Nephron progenitor cell (in vitro differentiated cells): ENCODE measurements at regions not wholly inside any gene's neighbourhood (a gene's known extent, or its start where the extent isn't known, plus 50 kb on each side); places are given as distances from the start of the nearest gene placed in this dataset.

Experiments used
- DNase-seq: peaks from one replicate; pipeline ENCODE4 v3.0.0; 2021
- H3K27ac Mint-ChIP-seq: 2 replicates; pipeline ENCODE4 v1.8.0; 2021; ENCODE audit warnings: mild to moderate bottlenecking, moderate library complexity, mixed read lengths
- H3K27me3 Mint-ChIP-seq: 2 replicates; pipeline ENCODE4 v1.8.0; 2021; ENCODE audit warnings: mild to moderate bottlenecking, low read depth, mixed read lengths; ENCODE audit not compliant: poor library complexity
- H3K36me3 Mint-ChIP-seq: 2 replicates; pipeline ENCODE4 v1.8.0; 2021; ENCODE audit warnings: low read depth, mixed read lengths
- H3K4me1 Mint-ChIP-seq: 2 replicates; pipeline ENCODE4 v1.8.0; 2021; ENCODE audit warnings: mixed read lengths
- H3K4me3 Mint-ChIP-seq: 2 replicates; pipeline ENCODE4 v1.8.0; 2021; ENCODE audit warnings: mild to moderate bottlenecking, moderate library complexity, mixed read lengths
- H3K9me3 Mint-ChIP-seq: 2 replicates; pipeline ENCODE4 v1.8.0; 2021; ENCODE audit warnings: mild to moderate bottlenecking, moderate library complexity, mixed read lengths
- CTCF ChIP-seq: fragments of 200-600 bp; sonication (generic); IDR thresholded peaks from 2 replicates; pipeline ENCODE4 v1.5.0; 2021; ENCODE audit warnings: antibody characterized with exemption

- no peaks in the 10 kb centered on the region for H3K36me3 Mint-ChIP-seq
- TF ChIP-seq CTCF, result no peak
- H3K27me3 Mint-ChIP-seq, result no peaks in the 10 kb centered on the region
- no peak for DNase-seq
- no peak overlapping the region for H3K27ac Mint-ChIP-seq
- H3K9me3 Mint-ChIP-seq, result no peaks in the 10 kb centered on the region
- no peaks in the 10 kb centered on the region for H3K4me1 Mint-ChIP-seq
- no peak overlapping the region for H3K4me3 Mint-ChIP-seq
Measured at GRCh38 chr9:118029425-118029824, 325.2 kb downstream of the TLR4 start.

- Mint-ChIP-seq H3K4me3 (no peak overlapping the region), H3K27me3 (peaks cover 5% of the 10 kb centered on the region), H3K9me3 (no peaks in the 10 kb centered on the region), H3K27ac (no peak overlapping the region), H3K36me3 (no peaks in the 10 kb centered on the region), H3K4me1 (no peaks in the 10 kb centered on the region)
- no peak for DNase-seq
- TF ChIP-seq CTCF, result no peak
Measured at GRCh38 chr9:118034701-118035100, 330.5 kb downstream of the TLR4 start.

- Mint-ChIP-seq H3K4me3 (no peak overlapping the region), H3K4me1 (no peaks in the 10 kb centered on the region), H3K9me3 (no peaks in the 10 kb centered on the region), H3K27me3 (peaks cover 5% of the 10 kb centered on the region), H3K27ac (no peak overlapping the region), H3K36me3 (no peaks in the 10 kb centered on the region)
- DNase-seq, result no peak
- TF ChIP-seq CTCF, result no peak
Measured at GRCh38 chr9:118038713-118039112, 334.5 kb downstream of the TLR4 start.

- Mint-ChIP-seq H3K36me3 (no peaks in the 10 kb centered on the region), H3K9me3 (no peaks in the 10 kb centered on the region), H3K4me3 (no peak overlapping the region), H3K27me3 (no peaks in the 10 kb centered on the region), H3K4me1 (no peaks in the 10 kb centered on the region), H3K27ac (no peak overlapping the region)
- DNase-seq, result no peak
- TF ChIP-seq CTCF, result no peak
Measured at GRCh38 chr9:118058227-118058626, 354.0 kb downstream of the TLR4 start.

GRCh38 chr9:118059484-118060278 is 355.5 kb downstream of the TLR4 start:
- no peaks in the 10 kb centered on the region for H3K36me3 Mint-ChIP-seq
- DNase-seq, result peak; percentile 74
- H3K9me3 Mint-ChIP-seq, result no peaks in the 10 kb centered on the region
- no peaks in the 10 kb centered on the region for H3K27me3 Mint-ChIP-seq
- TF ChIP-seq CTCF, result no peak
- no peaks in the 10 kb centered on the region for H3K4me1 Mint-ChIP-seq
- H3K4me3 Mint-ChIP-seq, result no peak overlapping the region
- H3K27ac Mint-ChIP-seq, result no peak overlapping the region

- DNase-seq, result no peak
- no peaks in the 10 kb centered on the region for H3K36me3 Mint-ChIP-seq
- peaks cover 3% of the 10 kb centered on the region for H3K27me3 Mint-ChIP-seq
- H3K4me3 Mint-ChIP-seq, result no peak overlapping the region
- TF ChIP-seq CTCF, result no peak
- H3K27ac Mint-ChIP-seq, result no peak overlapping the region
- H3K9me3 Mint-ChIP-seq, result no peaks in the 10 kb centered on the region
- no peaks in the 10 kb centered on the region for H3K4me1 Mint-ChIP-seq
Measured at GRCh38 chr9:118083161-118083560, 379.0 kb downstream of the TLR4 start.
